ENCODE measurements at regions not wholly inside any gene's neighbourhood (a gene's known extent, or its start where the extent isn't known, plus 50 kb on each side); places are given as distances from the start of the nearest gene placed in this dataset.

GRCh38 chr22:49142296-49142695 is 685.4 kb downstream of the BRD1 start:
- no peaks in the 10 kb centered on the region for H4K20me1 ChIP-seq (replicated peaks; ENCODE audit: insufficient read depth)
- no peaks in the 10 kb centered on the region for H3K9me2 ChIP-seq (ENCODE audit: insufficient read depth)
- no peak overlapping the region for H3K27ac ChIP-seq (ENCODE audit: low read depth)
- H3F3A ChIP-seq (replicated peaks; ENCODE audit: low read depth), result no peaks in the 10 kb centered on the region
- H3K4me1 ChIP-seq (ENCODE audit: insufficient read depth), result no peaks in the 10 kb centered on the region
- H3K4me1 Mint-ChIP-seq, result 0 out of 3 replicates have a peak, but pooled peaks cover 3% of the 10 kb centered on the region
- no peak overlapping the region for H3K4me2 ChIP-seq
- no peak overlapping the region for H3K27ac Mint-ChIP-seq
- H3K36me3 ChIP-seq (ENCODE audit: insufficient read depth), result peaks cover 4% of the 10 kb centered on the region; the same call in 1 of the 2 replicates
- H3K9me3 Mint-ChIP-seq, result no peaks in the 10 kb centered on the region; the same call in 1 of the 3 replicates
- H3K36me3 Mint-ChIP-seq (ENCODE audit: low read depth), result no peaks in the 10 kb centered on the region
- no peak for TF ChIP-seq ZNF114 (CRISPR knock-in tag; IDR thresholded peaks at IDR 0.05)
- ATAC-seq (no peak), DNase-seq (ENCODE audit: low spot score) (no peak)
- no peak overlapping the region for H2AFZ ChIP-seq
- no peaks in the 10 kb centered on the region for H3K27me3 ChIP-seq (ENCODE audit: insufficient read depth)
- no peak overlapping the region for H3K4me3 ChIP-seq
- no peak overlapping the region for H3K4me3 Mint-ChIP-seq
- H3K79me2 ChIP-seq (replicated peaks; ENCODE audit: insufficient read depth), result no peaks in the 10 kb centered on the region
- no peaks in the 10 kb centered on the region for H3K27me3 Mint-ChIP-seq (ENCODE audit: insufficient read depth, low read depth, poor library complexity)

DNA sequence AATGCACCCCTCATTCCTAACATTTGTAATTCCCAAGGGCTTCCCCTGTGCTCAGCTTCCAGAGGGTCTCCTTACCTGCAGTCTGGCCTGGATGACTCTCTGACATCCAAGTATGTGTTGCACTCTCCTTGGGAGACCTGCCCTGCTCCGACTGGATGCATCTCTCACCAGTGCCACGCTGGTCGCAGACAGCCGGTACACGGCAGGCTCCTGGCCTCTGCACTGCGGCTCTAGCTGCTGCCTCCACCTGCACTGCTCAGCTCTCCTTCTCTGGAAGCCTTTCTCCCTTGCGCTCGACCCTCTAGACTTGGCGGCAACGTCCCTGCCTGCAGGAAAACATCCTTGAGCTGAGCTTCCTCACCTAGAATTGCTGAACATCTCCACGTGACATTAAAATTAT is 685.9 kb downstream of the BRD1 start:
- no peaks in the 10 kb centered on the region; the same call in 1 of the 3 replicates for H3K9me3 Mint-ChIP-seq
- Histone ChIP-seq H3F3A (replicated peaks; ENCODE audit: low read depth) (no peaks in the 10 kb centered on the region), H2AFZ (no peak overlapping the region), H3K27me3 (ENCODE audit: insufficient read depth) (no peaks in the 10 kb centered on the region), H3K36me3 (ENCODE audit: insufficient read depth) (peaks cover 4% of the 10 kb centered on the region; the same call in 1 of the 2 replicates), H3K4me3 (no peak overlapping the region), H3K4me1 (ENCODE audit: insufficient read depth) (no peaks in the 10 kb centered on the region), H3K9me2 (ENCODE audit: insufficient read depth) (no peaks in the 10 kb centered on the region), H3K4me2 (no peak overlapping the region), H4K20me1 (replicated peaks; ENCODE audit: insufficient read depth) (no peaks in the 10 kb centered on the region), H3K79me2 (replicated peaks; ENCODE audit: insufficient read depth) (no peaks in the 10 kb centered on the region), H3K27ac (ENCODE audit: low read depth) (no peak overlapping the region)
- H3K36me3 Mint-ChIP-seq (ENCODE audit: low read depth), result no peaks in the 10 kb centered on the region
- no peaks in the 10 kb centered on the region for H3K27me3 Mint-ChIP-seq (ENCODE audit: insufficient read depth, low read depth, poor library complexity)
- H3K4me3 Mint-ChIP-seq, result no peak overlapping the region
- H3K4me1 Mint-ChIP-seq, result 0 out of 3 replicates have a peak, but pooled peaks cover 3% of the 10 kb centered on the region
- DNase-seq (ENCODE audit: low spot score) (no peak), ATAC-seq (no peak)
- H3K27ac Mint-ChIP-seq, result no peak overlapping the region
- no peak for TF ChIP-seq POLR2AphosphoS5 (IDR thresholded peaks at IDR 0.05; ENCODE audit: low read depth)
- no peak for TF ChIP-seq NANOG (IDR thresholded peaks at IDR 0.05; ENCODE audit: borderline replicate concordance)
- no peak for TF ChIP-seq ZNF114 (CRISPR knock-in tag; IDR thresholded peaks at IDR 0.05)
- no peak for TF ChIP-seq STAT1 (IDR thresholded peaks at IDR 0.05; ENCODE audit: unreplicated experiment)
- no peak for TF ChIP-seq JUNB (IDR thresholded peaks at IDR 0.05; ENCODE audit: unreplicated experiment)
- no peak for TF ChIP-seq REST (IDR thresholded peaks at IDR 0.05; ENCODE audit: unreplicated experiment)
- TF ChIP-seq EZH2 (IDR thresholded peaks at IDR 0.05; ENCODE audit: low read depth, unreplicated experiment), result no peak
- TF ChIP-seq CREB1 (CRISPR knock-in tag; IDR thresholded peaks at IDR 0.05; ENCODE audit: low read depth), result no peak
- no peak for TF ChIP-seq ZNF331 (CRISPR knock-in tag; IDR thresholded peaks at IDR 0.05; ENCODE audit: low read depth)
- TF ChIP-seq, protein P1, sequence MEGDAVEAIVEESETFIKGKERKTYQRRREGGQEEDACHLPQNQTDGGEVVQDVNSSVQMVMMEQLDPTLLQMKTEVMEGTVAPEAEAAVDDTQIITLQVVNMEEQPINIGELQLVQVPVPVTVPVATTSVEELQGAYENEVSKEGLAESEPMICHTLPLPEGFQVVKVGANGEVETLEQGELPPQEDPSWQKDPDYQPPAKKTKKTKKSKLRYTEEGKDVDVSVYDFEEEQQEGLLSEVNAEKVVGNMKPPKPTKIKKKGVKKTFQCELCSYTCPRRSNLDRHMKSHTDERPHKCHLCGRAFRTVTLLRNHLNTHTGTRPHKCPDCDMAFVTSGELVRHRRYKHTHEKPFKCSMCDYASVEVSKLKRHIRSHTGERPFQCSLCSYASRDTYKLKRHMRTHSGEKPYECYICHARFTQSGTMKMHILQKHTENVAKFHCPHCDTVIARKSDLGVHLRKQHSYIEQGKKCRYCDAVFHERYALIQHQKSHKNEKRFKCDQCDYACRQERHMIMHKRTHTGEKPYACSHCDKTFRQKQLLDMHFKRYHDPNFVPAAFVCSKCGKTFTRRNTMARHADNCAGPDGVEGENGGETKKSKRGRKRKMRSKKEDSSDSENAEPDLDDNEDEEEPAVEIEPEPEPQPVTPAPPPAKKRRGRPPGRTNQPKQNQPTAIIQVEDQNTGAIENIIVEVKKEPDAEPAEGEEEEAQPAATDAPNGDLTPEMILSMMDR (conservative IDR thresholded peaks at IDR 0.05; ENCODE audit: low read depth in 2 of 2), result no peak
- no peak for TF ChIP-seq ZNF462 (CRISPR knock-in tag; IDR thresholded peaks at IDR 0.05)
- TF ChIP-seq EZH2phosphoT487 (IDR thresholded peaks at IDR 0.05; ENCODE audit: unreplicated experiment), result no peak

Measured in GM23338 (cell line).